ENCODE measurements at regions not wholly inside any gene's neighbourhood (a gene's known extent, or its start where the extent isn't known, plus 50 kb on each side); places are given as distances from the start of the nearest gene placed in this dataset.

DNA sequence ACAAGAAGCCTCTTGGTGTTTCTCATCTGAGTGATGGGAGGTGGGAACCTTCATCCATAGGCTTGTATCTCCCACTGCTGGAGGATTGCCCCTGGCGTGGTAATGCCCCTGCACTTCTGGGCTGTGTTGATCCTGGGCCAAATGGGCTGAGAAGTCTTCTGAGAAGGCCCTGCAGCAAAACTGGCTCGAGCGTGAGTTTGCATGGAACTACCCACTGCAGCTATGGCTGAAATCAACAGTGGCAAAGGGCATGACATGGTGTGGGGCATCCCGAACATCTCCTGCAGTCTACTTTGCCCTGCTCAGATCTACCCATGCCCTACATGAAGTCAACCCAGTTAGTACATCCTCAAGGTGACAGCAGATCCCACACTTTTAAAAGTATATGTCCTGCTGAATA, 130.6 kb downstream of the NRN1 start:
- no peaks in the 10 kb centered on the region for H3K79me2 ChIP-seq (ENCODE audit: control insufficient read depth, insufficient read depth, low read length)
- FAIRE-seq = no peak
- POLR2A ChIA-PET = no interaction called here
- no peak for TF ChIP-seq MLLT1 (IDR thresholded peaks at IDR 0.05)
- no peak for TF ChIP-seq ZNF551 (CRISPR knock-in tag; IDR thresholded peaks at IDR 0.05)
- TF ChIP-seq EZH2 (IDR thresholded peaks at IDR 0.05; ENCODE audit: borderline replicate concordance, low read depth, low read length) = no peak
- TF ChIP-seq FIP1L1 (IDR thresholded peaks at IDR 0.05; ENCODE audit: low read depth, low read length, poor library complexity, severe bottlenecking) = no peak
- no peak for TF ChIP-seq ID3 (CRISPR knock-in tag; IDR thresholded peaks at IDR 0.05)
- no peak for TF ChIP-seq ID3 (tag; IDR thresholded peaks at IDR 0.05)
- no peak for TF ChIP-seq YBX1 (IDR thresholded peaks at IDR 0.05)
- no peak for TF ChIP-seq CHCHD3 (CRISPR knock-in tag; IDR thresholded peaks at IDR 0.05)
- no peak for TF ChIP-seq PCBP2 (IDR thresholded peaks at IDR 0.05; ENCODE audit: low read depth, low read length, poor library complexity, severe bottlenecking)
- no peak for TF ChIP-seq SRSF3 (IDR thresholded peaks at IDR 0.05; ENCODE audit: insufficient read depth, low read length)
- no peak for TF ChIP-seq MBD2 (IDR thresholded peaks at IDR 0.05; ENCODE audit: borderline replicate concordance, low read depth)
- TF ChIP-seq THAP12 (CRISPR knock-in tag; IDR thresholded peaks at IDR 0.05) = no peak
- TF ChIP-seq, protein P1, sequence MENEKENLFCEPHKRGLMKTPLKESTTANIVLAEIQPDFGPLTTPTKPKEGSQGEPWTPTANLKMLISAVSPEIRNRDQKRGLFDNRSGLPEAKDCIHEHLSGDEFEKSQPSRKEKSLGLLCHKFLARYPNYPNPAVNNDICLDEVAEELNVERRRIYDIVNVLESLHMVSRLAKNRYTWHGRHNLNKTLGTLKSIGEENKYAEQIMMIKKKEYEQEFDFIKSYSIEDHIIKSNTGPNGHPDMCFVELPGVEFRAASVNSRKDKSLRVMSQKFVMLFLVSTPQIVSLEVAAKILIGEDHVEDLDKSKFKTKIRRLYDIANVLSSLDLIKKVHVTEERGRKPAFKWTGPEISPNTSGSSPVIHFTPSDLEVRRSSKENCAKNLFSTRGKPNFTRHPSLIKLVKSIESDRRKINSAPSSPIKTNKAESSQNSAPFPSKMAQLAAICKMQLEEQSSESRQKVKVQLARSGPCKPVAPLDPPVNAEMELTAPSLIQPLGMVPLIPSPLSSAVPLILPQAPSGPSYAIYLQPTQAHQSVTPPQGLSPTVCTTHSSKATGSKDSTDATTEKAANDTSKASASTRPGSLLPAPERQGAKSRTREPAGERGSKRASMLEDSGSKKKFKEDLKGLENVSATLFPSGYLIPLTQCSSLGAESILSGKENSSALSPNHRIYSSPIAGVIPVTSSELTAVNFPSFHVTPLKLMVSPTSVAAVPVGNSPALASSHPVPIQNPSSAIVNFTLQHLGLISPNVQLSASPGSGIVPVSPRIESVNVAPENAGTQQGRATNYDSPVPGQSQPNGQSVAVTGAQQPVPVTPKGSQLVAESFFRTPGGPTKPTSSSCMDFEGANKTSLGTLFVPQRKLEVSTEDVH (IDR thresholded peaks at IDR 0.05; ENCODE audit: low read depth, partially characterized antibody) = no peak
- no peak for TF ChIP-seq DMBX1 (CRISPR knock-in tag; IDR thresholded peaks at IDR 0.05; ENCODE audit: borderline replicate concordance)

More for the DNA sequence above, 130.6 kb downstream of the NRN1 start:
- no peak overlapping the region for H3K4me2 ChIP-seq (ENCODE audit: insufficient read depth, low read length)
- no peak overlapping the region for H3K4me3 ChIP-seq
- CTCF ChIA-PET (ENCODE audit: low intra/inter-chr PET ratio) = no interaction called here
- in situ Hi-C loops (cut with MboI) (no loop called here), intact Hi-C loops (cut with micrococcal nuclease) (no loop called here)
- H3K36me3 ChIP-seq (ENCODE audit: control insufficient read depth, insufficient read depth, low read length) = no peaks in the 10 kb centered on the region
- no peak overlapping the region for H3K9ac ChIP-seq (ENCODE audit: insufficient read depth in 1 of 2, low read depth in 2 of 2, low read length in 2 of 2)
- DNase-seq (ENCODE audit: extremely low read depth in 1 of 4, low spot score in 3 of 4) (no peak), ATAC-seq (no peak)
- H3K27ac ChIP-seq (ENCODE audit: extremely low read depth, low read depth, low read length) = no peak overlapping the region
- BruUV-seq (replicated peaks) = no TSS peak
- no peaks in the 10 kb centered on the region for H3K9me3 ChIP-seq (replicated peaks; ENCODE audit: control insufficient read depth, insufficient read depth, low read depth, low read length)
- 0% methylated on average over 4 of the region's 4 CpGs for WGBS (ENCODE audit: insufficient coverage, low coverage, missing lambda C conversion rate)
- 0 out of 5 replicates have a peak, but pooled peaks cover 0 to 6% of the 10 kb centered on the region in 2 experiments for H3K27me3 ChIP-seq (ENCODE audit: control insufficient read depth in 2 of 2, insufficient read depth in 2 of 2, low read length in 2 of 2)
- no peaks in the 10 kb centered on the region for H4K20me1 ChIP-seq (replicated peaks; ENCODE audit: control insufficient read depth, insufficient read depth, low read length)
- no peaks in the 10 kb centered on the region for H3K4me1 ChIP-seq (replicated peaks in 1 of 2; ENCODE audit: control insufficient read depth in 2 of 2, insufficient read depth in 2 of 2, low read length in 2 of 2)
- no peak overlapping the region for H2AFZ ChIP-seq (ENCODE audit: low read depth, low read length)
- H3K9me1 ChIP-seq (ENCODE audit: control insufficient read depth, insufficient read depth, low read length) = no peaks in the 10 kb centered on the region

Data from K562 (cell line).